HG02973 (cell line): ENCODE measurements at regions not wholly inside any gene's neighbourhood (a gene's known extent, or its start where the extent isn't known, plus 50 kb on each side); places are given as distances from the start of the nearest gene placed in this dataset.

Source experiments
- ATAC-seq: cut with Tn5 transposase; IDR thresholded peaks from one replicate; pipeline ENCODE4 v1.9.1; 2021; ENCODE audit warnings: moderate library complexity; ENCODE audit not compliant: unreplicated experiment

GRCh38 chr15:95709959-95710695 lies 620.4 kb upstream of the NR2F2 start:
- no peak for ATAC-seq

- ATAC-seq, result no peak
Measured at GRCh38 chr15:95712785-95713184, 617.7 kb upstream of the NR2F2 start.

DNA sequence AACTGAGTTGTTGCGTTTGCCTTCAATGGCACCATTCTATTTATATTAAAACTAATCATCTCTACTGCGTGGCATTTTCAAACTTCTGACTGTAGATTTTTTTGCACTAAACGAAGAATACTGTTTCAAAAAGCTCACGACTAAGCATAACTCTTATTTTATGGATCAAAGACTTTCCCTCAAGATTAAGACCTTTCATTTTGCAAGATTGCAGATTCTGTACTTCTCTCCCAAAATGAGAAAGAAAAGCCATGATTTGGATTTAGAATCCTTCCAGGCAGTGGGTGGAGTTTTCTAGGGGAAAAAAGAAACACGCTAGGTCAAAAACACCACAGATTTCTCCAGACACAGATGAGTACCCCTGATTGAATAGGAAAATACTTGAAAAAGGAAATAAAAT lies 617.2 kb upstream of the NR2F2 start:
- ATAC-seq, result no peak

DNA sequence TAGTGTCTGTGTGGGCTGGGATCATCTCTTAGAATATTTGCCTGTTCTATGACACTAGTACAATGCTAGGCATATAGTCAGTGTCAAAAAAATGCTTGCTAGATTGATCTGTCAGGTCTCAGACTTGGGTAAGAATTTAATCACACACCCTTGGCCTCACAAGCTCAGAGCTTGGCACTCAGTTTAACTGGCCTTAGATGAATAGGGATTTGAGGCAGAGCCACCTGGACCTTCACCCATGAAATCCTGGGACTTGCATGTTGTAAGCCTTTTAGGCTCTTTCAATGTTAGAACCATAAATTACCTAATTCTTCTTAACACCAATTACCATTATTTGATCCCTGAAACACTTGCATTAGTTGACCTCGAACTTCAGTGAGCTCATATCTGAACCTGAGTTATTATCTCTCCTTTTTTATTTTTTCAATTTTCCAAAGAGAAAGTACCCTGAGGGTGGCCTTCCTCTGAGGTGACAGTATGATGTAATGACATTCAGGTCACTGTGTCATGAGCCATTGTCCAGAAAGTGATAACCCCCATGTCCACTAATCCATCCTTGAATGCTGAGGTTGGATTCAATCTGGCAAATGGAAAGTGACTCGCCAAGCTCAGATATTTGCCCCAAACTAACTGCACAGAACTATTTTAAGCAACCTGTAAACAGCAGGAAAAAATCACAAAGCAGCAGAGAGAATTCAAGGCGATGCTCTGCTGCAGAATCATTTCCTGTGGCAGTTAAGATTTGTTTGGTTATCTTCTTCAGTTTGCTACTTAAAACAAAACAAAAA lies 615.2 kb upstream of the NR2F2 start:
- ATAC-seq, result no peak

DNA sequence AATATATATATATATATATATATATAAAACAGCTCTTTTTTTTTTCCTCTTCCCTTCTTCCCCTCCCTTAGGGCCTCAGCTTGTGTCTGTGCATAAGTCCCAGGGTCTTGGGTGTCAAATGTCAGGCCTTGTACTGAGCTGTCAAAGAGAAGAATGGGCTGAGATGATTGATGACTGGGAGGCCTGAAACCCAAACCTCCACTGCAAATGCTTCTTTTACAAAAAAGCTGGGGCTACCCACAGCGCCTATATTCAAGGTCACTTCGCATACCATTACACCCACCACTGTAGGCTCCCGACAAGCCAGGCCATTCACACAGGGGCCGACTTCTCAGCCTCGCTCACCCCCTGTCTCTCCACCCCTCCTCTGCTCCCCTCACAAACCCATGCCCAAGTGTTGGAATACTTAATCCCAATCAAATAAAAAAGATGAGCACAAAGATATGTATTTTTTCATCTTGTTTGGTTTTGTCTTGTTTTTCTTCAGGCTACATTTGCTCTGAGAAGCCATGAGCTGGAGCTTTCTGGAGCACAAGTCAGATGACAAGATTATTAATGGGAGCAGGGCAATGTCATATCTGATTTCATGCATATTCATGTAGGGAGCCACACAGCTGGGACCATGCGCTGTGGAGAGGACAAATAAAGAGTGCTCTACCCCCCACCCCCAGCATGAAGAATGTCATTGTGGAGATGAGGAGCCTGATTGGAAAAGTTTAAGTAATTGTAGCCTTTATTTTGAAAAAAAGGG lies 614.4 kb upstream of the NR2F2 start:
- ATAC-seq, result no peak

DNA sequence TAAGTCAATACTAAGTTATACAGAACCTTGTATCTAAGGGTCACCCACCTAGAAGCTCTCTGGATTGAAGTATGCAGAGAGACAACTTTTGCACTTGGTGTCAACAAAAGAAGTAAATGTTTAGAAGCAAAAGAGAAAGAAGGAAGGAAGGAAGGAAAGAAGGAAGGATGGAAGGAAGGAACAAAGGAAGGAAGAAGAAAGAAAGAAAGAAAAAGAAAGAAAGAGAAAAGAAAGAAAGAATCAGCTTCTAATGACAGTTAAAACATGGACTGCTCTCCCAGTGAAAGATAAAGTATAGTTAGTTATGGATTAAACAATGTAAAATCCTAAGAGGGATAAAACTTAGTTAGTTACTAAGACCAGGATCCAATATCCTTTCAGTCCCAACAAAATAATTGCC lies 613.8 kb upstream of the NR2F2 start:
- no peak for ATAC-seq

GRCh38 chr15:95718441-95718840 lies 612.1 kb upstream of the NR2F2 start:
- ATAC-seq, result no peak

- ATAC-seq, result no peak
Measured at GRCh38 chr15:95724908-95725633, 605.4 kb upstream of the NR2F2 start.

DNA sequence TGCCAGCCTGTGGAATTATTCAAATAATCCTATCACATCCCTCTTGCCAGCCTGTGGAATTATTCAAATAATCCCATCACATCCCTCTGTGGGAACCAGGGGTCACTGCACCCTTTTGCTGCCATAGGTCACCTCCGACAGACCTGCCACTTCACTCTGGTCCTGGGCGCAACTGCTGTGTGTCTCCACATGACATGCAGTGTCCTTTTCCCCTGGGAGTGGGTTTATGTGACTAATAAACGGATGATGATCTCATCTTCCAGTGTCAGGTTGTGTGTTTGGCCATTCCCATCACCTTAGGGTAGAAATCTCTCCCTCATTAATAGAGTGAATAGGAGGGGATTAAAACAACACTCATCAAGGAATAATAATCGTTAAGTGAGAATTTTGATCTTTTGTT lies 603.6 kb upstream of the NR2F2 start:
- no peak for ATAC-seq

- ATAC-seq, result no peak
Measured at GRCh38 chr15:95733931-95734330, 596.6 kb upstream of the NR2F2 start.

- no peak for ATAC-seq
Measured at GRCh38 chr15:95734422-95735316, 595.8 kb upstream of the NR2F2 start.

- no peak for ATAC-seq
Measured at GRCh38 chr15:95737060-95737459, 593.4 kb upstream of the NR2F2 start.

GRCh38 chr15:95739131-95739530 lies 591.4 kb upstream of the NR2F2 start:
- ATAC-seq, result no peak

GRCh38 chr15:95741830-95742229 lies 588.7 kb upstream of the NR2F2 start:
- no peak for ATAC-seq

DNA sequence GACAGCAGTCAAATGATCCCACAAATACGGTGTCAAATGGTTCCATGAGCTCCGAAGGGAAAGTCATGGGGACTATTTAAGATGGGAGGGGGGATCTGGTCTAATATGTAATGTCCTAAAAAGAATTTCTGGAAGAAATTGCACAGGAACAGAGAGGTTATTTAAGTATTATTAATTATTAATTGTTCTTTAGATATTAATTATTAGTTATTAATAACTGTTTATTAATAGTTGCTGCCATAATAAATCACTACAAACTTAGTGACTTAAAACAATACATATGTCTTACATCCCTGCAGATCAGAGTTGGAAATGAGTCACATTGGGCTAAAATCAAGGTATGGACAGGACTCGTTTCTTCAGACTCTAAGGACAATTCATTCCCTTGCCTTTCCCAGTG lies 588.2 kb upstream of the NR2F2 start:
- no peak for ATAC-seq

DNA sequence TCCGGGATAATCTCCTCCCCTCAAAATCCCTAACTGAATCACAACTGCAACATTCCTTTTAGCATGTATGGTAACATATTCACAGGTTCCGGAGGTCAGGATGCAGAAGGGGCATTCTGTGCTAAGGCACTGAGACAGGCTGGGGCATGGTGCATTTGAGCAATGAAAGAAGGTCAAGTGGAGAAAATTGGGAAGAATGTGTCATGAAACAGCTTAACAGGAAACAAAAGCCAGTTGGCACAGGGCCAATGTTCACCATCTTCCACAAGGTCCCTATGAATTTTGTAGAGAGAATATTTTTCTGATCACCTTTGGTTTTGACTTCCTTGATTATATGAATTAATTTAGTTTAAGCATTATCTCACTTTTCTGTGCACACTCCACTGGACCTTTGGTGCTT lies 587.7 kb upstream of the NR2F2 start:
- ATAC-seq, result no peak

DNA sequence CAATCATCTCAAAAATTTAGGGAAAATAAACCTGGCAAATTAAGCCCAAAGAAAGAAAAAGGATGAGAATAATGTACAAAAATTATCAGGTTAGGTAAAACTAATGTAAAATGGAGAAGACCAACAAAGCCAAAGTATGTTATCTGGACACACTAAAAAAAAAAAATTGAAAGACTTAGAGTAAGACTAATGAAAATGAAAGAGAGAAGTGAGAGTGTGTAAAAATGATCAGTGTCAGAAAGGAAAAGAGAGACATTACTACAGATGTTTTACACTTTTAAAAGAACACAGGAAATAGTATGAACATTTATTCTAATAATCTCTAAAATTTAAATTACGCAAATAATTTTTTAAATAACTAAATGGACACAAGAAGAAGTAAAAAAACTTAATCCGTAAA lies 573.3 kb upstream of the NR2F2 start:
- ATAC-seq, result no peak

- ATAC-seq, result no peak
Measured at GRCh38 chr15:95758451-95758850, 572.0 kb upstream of the NR2F2 start.

DNA sequence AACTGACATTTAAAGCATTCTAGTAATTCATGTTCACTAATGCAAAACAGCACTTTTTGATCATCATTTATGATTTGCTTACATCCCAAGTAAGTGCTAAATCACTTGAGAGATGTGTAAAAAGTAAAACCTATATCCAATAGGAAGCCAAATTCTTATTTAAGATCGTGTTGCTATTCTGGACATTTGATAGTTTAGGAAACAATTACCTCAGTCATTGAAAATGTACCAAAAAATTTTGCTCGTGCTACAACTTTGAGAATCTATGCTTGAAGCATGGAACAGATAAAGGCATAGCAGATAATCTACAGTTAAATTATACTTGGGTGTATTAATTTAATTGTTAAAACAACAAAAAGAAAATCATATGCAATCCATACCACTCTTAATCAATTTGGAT lies 571.6 kb upstream of the NR2F2 start:
- no peak for ATAC-seq

DNA sequence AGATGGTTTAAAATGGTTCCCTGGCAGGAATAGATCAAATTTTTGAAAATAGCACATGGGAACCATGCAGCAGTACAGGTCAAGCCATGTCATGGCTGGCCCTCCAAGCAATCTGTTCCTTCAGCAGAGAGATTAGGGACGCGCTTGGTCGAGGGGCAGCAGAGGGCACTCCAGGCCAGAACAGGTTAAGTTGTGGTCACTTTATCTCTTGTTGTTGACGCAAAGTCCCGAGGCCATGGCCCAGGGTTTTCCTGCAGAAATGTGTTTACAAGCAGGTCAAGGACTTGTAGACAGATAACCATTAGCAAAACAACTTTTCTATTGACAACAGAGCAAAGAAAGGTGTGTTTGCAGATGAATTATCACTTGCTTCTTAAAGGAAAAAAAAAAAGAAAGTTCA lies 570.0 kb upstream of the NR2F2 start:
- no peak for ATAC-seq
